Muscle of arm (tissue), 1 donor: ENCODE measurements at regions not wholly inside any gene's neighbourhood (a gene's known extent, or its start where the extent isn't known, plus 50 kb on each side); places are given as distances from the start of the nearest gene placed in this dataset.
"Not testable (repeated sequence)": the region's sequence is repeated elsewhere in the genome, so short reads cannot be mapped to it uniquely, and the experiment has no call there.

Experiments used
- DNase-seq: peaks from one replicate; pipeline ENCODE4 v3.0.0-alpha.2; 2013

- no peak for DNase-seq
These were observed 130.8 kb upstream of the PRR20G start for GRCh38 chr3:127418560-127419147.

- DNase-seq = no peak
These were observed 130.1 kb upstream of the PRR20G start for GRCh38 chr3:127417709-127418559.

GRCh38 chr3:127413871-127414270 is 126.0 kb upstream of the PRR20G start:
- DNase-seq = no peak

DNA sequence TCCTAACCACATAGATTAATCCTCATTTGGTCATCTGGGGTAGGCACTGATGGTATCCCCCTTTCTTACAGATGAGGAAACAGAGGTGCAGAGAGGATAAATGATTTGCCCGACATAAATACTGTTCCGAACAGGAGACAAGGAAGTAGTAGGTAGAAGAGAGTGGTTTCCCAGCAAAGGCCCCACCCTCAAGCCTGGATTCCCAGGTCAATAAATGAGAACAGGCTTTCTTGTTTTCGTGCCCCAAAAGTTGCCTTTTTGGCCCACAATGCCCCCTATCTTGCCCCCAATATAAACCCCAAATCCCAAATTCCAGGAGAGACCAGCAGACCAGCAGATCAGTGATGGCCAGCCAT is 125.5 kb upstream of the PRR20G start:
- DNase-seq = no peak

DNA sequence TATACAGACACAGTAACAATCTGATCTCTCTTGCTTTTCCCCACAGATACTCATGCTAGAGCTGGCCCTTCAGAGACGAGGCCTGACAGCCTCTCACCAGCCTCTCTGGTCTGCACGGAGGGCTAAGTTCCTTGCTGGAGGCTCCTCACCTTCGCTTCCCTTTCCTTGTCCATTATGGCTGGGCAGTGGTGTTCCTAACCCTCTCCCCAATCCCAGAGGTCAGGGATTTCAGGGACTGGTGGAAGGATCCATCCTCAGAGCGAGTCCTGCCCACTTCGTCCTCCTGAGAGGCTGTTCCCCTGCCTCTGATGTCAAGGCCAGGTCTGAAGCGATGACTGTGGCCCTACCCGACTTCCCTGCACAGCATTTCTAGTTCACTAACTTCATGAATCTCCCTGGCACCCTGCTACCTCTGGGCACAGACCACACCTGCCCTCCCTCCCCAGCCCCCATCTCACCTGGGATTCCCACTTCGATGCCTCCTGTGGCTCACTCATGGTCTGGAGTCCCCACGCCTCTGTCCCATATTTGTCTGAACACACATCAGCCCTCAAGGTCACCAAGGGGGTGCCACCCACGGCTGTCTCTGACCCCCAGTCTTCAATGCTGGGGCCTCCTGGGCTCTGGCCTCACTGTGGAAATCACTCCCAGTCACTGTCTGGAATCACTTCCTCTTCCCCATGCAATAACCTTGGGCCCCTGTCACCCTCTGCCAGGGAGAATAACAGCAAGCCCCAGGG is 124.9 kb upstream of the PRR20G start:
- no peak for DNase-seq

DNA sequence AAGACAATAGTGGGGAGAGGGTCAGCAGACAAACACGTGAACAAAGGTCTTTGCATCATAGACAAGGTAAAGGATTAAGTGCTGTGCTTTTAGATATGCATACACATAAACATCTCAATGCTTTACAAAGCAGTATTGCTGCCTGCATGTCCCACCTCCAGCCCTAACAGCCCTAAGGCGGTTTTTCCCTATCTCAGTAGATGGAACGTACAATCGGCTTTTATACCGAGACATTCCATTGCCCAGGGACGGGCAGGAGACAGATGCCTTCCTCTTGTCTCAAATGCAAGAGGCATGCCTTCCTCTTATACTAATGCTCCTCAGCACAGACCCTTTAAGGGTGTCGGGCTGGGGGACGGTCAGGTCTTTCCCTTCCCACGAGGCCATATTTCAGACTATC is 124.0 kb upstream of the PRR20G start:
- DNase-seq = not testable (repeated sequence)

- DNase-seq = no peak
These were observed 123.4 kb upstream of the PRR20G start for GRCh38 chr3:127411083-127411727.

GRCh38 chr3:127410678-127411077 is 122.8 kb upstream of the PRR20G start:
- DNase-seq = no peak

DNA sequence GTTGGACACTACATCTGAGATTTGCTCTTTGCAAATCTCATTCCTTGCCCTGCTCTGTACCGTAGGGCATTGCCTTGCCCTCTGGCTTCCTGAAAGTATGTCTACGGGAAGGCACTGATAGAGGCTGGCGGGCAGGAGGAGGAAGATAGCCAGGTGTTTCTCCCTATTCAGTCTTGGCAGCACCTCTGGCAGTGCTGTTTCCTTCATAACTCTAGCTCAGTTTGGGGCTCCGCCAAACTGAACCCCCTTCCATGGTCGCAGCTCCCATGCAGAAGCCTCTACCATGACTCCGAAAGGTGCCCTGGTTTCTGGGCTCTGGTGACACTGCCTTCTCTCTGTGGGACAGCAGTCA is 122.3 kb upstream of the PRR20G start:
- DNase-seq = no peak

- DNase-seq = no peak
These were observed 121.7 kb upstream of the PRR20G start for GRCh38 chr3:127409421-127410136.

DNA sequence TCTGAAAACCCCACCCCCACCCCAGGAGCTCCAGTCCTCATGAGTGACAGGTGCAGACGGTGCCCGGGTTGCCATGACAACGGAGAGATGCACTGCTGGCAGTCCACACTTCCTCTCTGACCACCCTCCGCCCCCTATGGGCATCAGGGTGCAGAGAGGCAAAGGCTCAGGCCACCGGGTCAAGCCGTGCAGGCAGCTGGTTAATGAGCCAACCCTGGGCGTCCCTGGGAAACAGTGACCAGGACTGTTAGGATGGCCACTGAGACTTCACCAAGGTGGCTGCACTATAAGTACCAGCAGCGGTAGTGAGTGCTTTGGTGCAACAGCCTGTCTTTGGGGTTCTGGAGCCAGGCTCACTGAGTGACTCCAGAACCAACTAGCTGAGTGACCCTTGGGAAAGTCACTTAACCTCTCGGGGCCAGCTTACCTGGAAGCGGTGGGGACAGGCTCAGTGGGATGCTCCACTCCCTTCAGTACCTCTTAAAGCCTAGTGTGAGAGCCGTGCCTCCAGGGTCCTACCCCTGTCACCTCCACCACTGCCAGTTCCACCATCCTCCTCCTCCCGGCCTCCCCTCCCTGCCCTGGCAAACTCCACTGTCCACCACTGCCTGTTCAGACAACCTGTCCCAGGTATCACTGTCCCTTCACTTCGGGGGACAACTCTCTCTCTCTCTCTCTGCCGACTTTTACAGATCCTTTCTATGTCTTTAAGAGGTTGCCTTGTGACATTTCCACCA is 121.0 kb upstream of the PRR20G start:
- no peak for DNase-seq

DNA sequence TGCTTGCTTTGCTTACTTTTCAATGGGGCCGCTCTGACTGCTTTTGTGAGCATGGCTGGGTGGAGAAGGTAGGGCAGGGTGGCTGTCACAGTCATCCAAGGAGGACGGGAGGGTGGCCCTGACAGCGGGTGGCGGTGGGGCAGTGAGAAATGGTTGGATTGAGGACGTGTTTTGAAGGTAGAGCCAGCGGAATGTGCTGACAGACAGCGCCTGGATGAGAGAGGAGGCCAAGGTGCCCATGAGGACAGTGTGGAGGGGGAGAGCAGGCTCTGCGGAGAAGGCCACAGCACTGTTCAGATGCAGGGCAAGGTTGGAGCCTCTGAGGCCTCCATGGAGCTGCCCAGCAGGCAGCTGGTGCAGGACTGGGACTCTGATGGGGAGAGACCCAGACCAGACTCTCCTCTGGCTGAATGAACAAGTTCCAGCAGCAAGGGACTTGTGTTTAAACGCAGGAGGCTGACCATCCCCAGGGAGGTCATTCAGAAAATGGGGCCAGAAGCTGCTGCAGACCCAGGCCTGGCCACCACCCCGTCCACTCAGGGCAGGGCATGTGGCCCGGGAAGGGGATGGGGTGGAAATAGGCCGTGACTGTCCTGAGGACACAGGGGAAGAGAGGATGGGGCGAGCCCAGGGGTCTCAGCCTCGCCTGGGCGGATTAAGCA is 120.3 kb upstream of the PRR20G start:
- DNase-seq = no peak

- no peak for DNase-seq
These were observed 119.4 kb upstream of the PRR20G start for GRCh38 chr3:127407026-127407939.

- no peak for DNase-seq
These were observed 118.6 kb upstream of the PRR20G start for GRCh38 chr3:127406309-127407025.

DNA sequence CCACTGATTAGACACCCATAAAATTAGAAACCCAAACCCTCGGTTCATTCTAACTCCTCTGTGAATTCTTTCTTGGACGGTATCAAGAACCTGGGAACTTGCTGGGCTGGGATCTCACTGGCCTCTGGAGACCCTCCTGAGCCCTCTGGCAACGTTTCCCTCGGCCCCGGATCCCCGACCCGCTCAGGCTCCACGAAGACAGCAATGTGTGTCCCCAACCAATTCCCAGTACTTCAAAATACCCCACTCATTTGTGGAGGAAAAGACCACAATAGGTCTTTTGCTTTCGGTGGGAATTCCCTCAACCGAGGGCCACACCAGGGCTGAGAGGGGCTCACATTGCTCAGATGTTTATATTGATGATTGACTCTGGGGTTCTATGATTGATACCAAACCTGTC is 117.9 kb upstream of the PRR20G start:
- DNase-seq = no peak

GRCh38 chr3:127405010-127405598 is 117.3 kb upstream of the PRR20G start:
- DNase-seq = no peak

DNA sequence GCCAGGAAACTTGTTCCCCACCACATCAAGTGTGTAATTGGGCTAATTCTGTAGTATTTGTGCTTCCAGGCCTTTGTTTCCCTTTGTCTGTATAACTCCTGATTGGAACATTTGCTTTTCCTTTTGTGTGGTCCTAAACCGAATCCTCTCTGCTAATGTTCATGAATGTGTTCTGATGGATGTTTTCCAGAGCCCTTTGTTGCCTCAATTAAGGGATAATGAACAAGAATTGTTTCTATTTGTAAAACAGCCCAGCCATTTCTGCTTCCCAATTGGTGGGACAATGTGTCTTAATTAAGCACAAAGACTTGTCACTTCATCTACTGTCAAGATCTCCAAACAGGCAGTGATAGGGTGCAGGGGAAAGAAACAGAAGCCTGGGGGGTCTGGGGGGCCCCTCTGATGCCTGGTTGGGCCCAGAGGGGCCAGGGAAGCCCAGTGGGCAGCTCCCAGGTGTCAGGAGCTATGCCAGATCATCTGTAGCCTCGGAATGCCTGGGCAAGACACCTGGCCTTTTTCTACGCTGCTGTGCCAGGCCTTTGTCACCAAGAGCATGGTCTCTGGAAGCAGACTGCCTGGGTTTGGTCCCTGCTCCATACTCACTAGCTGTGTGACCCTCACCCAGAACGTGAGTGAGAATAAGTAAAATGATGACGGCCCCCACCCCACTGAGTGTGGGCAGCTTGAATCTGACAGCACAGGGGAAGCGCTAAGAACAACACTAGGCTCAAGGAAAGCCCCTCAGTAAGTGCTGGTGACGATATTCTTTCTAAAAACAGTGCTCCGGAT is 116.6 kb upstream of the PRR20G start:
- no peak for DNase-seq

- DNase-seq = no peak
These were observed 115.9 kb upstream of the PRR20G start for GRCh38 chr3:127403795-127404194.
